Peyer's patch (tissue), 4 donors: ENCODE measurements at regions not wholly inside any gene's neighbourhood (a gene's known extent, or its start where the extent isn't known, plus 50 kb on each side); places are given as distances from the start of the nearest gene placed in this dataset.
A peak's percentile ranks its signal among the peaks of the same experiment; 100 is the strongest.

Experiments
- DNase-seq, 3 donors: peaks; one replicate each; pipeline ENCODE4 v3.0.0-alpha.2; 2017 to 2019
- H3K27ac ChIP-seq, 4 donors: fragments of 200-600 bp; sonication (generic); one replicate each; pipeline ENCODE4 v1.5.1; 2016 to 2019
- H3K27me3 ChIP-seq, 2 donors: fragments of 200-600 bp; sonication (generic); one replicate each; pipeline ENCODE4 v1.5.1; 2019
- H3K36me3 ChIP-seq, 3 donors: fragments of 200-600 bp; sonication (generic); one replicate each; pipeline ENCODE4 v1.5.1; 2016 to 2019
- H3K4me1 ChIP-seq, 4 donors: fragments of 200-600 bp; sonication (generic); one replicate each; pipeline ENCODE4 v1.5.1; 2016 to 2019
- H3K4me3 ChIP-seq, 4 donors: fragments of 200-600 bp; sonication (generic); 1 replicate in 3 of 4; 2 replicates in 1 of 4; pipeline ENCODE4 v1.5.1; 2016 to 2019; ENCODE audit warnings: mild to moderate bottlenecking in 1 of 4
- H3K9me3 ChIP-seq, 4 donors: fragments of 200-600 bp; sonication (generic); one replicate each; pipeline ENCODE4 v1.5.1; 2016 to 2019; ENCODE audit warnings: mild to moderate bottlenecking in 1 of 4
- CTCF ChIP-seq, 6 experiments: fragments of 450-650 bp in 4 of 6; fragments of 200-600 bp in 2 of 6; sonication (generic) in 1 of 6; IDR thresholded peaks; one replicate each; pipeline ENCODE4 v1.5.1; 2017 to 2019; ENCODE audit warnings: antibody characterized with exemption in 6 of 6, mild to moderate bottlenecking in 3 of 6, moderate library complexity in 1 of 6
- POLR2A ChIP-seq, 2 donors: fragments of 450-650 bp; IDR thresholded peaks; one replicate each; pipeline ENCODE4 v1.5.1; 2017; ENCODE audit warnings: antibody characterized with exemption in 2 of 2, mild to moderate bottlenecking in 2 of 2, moderate library complexity in 2 of 2

- H3K36me3 ChIP-seq: no peaks in the 10 kb centered on the region
- H3K4me1 ChIP-seq: no peaks in the 10 kb centered on the region
- DNase-seq: no peak
- no peaks in the 10 kb centered on the region for H3K27me3 ChIP-seq
- no peak overlapping the region for H3K27ac ChIP-seq
- TF ChIP-seq CTCF (IDR thresholded peaks at IDR 0.05): no peak
- no peak for TF ChIP-seq POLR2A (IDR thresholded peaks at IDR 0.05)
- no peak overlapping the region for H3K4me3 ChIP-seq
- H3K9me3 ChIP-seq: no peaks in the 10 kb centered on the region
Measured at GRCh38 chr1:65703853-65704252, 88.8 kb upstream of the PDE4B start.

GRCh38 chr1:65704318-65704717 lies 88.4 kb upstream of the PDE4B start:
- H3K27ac ChIP-seq: no peak overlapping the region
- no peaks in the 10 kb centered on the region for H3K9me3 ChIP-seq
- no peak for DNase-seq
- H3K36me3 ChIP-seq: no peaks in the 10 kb centered on the region
- TF ChIP-seq CTCF (IDR thresholded peaks at IDR 0.05): no peak
- no peak for TF ChIP-seq POLR2A (IDR thresholded peaks at IDR 0.05)
- H3K4me3 ChIP-seq: no peak overlapping the region
- H3K4me1 ChIP-seq: no peaks in the 10 kb centered on the region
- no peaks in the 10 kb centered on the region for H3K27me3 ChIP-seq

GRCh38 chr1:65717815-65718454 lies 74.8 kb upstream of the PDE4B start:
- DNase-seq: no peak

GRCh38 chr1:65719391-65719790 lies 73.3 kb upstream of the PDE4B start:
- no peaks in the 10 kb centered on the region for H3K9me3 ChIP-seq
- no peak for DNase-seq
- TF ChIP-seq CTCF (IDR thresholded peaks at IDR 0.05) (no peak), POLR2A (IDR thresholded peaks at IDR 0.05) (no peak)
- no peak overlapping the region for H3K4me3 ChIP-seq
- no peaks in the 10 kb centered on the region for H3K36me3 ChIP-seq
- H3K27me3 ChIP-seq: no peaks in the 10 kb centered on the region
- no peak overlapping the region for H3K27ac ChIP-seq
- no peaks in the 10 kb centered on the region for H3K4me1 ChIP-seq

More at GRCh38 chr1:65717815-65718454, 74.8 kb upstream of the PDE4B start:
- Histone ChIP-seq H3K27ac (no peak overlapping the region), H3K27me3 (no peaks in the 10 kb centered on the region), H3K4me1 (no peaks in the 10 kb centered on the region), H3K4me3 (no peak overlapping the region), H3K9me3 (no peaks in the 10 kb centered on the region), H3K36me3 (no peaks in the 10 kb centered on the region)
- no peak for TF ChIP-seq POLR2A (IDR thresholded peaks at IDR 0.05)
- peak in 2 of 6 experiments; percentile 6 to 24 for TF ChIP-seq CTCF (IDR thresholded peaks at IDR 0.05)

GRCh38 chr1:65722461-65722860 lies 70.2 kb upstream of the PDE4B start:
- DNase-seq: no peak
- Histone ChIP-seq H3K36me3 (no peaks in the 10 kb centered on the region), H3K9me3 (no peaks in the 10 kb centered on the region), H3K4me3 (no peak overlapping the region), H3K4me1 (no peaks in the 10 kb centered on the region), H3K27ac (no peak overlapping the region), H3K27me3 (no peaks in the 10 kb centered on the region)
- TF ChIP-seq POLR2A (IDR thresholded peaks at IDR 0.05) (no peak), CTCF (IDR thresholded peaks at IDR 0.05) (no peak)

- no peaks in the 10 kb centered on the region for H3K9me3 ChIP-seq
- H3K27me3 ChIP-seq: no peaks in the 10 kb centered on the region
- H3K4me1 ChIP-seq: no peaks in the 10 kb centered on the region
- no peak overlapping the region for H3K4me3 ChIP-seq
- TF ChIP-seq POLR2A (IDR thresholded peaks at IDR 0.05): no peak
- no peak for TF ChIP-seq CTCF (IDR thresholded peaks at IDR 0.05)
- no peaks in the 10 kb centered on the region for H3K36me3 ChIP-seq
- H3K27ac ChIP-seq: no peak overlapping the region
- DNase-seq: no peak
Measured at GRCh38 chr1:65724151-65724550, 68.5 kb upstream of the PDE4B start.
